Heart right ventricle (tissue), 16 donors: ENCODE measurements at regions not wholly inside any gene's neighbourhood (a gene's known extent, or its start where the extent isn't known, plus 50 kb on each side); places are given as distances from the start of the nearest gene placed in this dataset.

Experiments used
- ATAC-seq, 8 donors: fragments of 200-7000 bp; cut with Tn5 transposase; one replicate each; pipeline ENCODE4 v1.9.1; 2020; ENCODE audit warnings: mild to moderate bottlenecking in 8 of 8, moderate library complexity in 8 of 8, moderate number of reproducible peaks in 1 of 8
- DNase-seq, 2 donors: peaks; one replicate each; pipeline ENCODE4 v3.0.0-alpha.2; 2020
- H3K27ac ChIP-seq, 10 donors: fragments of 200-600 bp; sonication (generic) in 2 of 10; one replicate each; pipeline versions ENCODE4 v1.5.0 to v1.8.0; 2020 to 2022; ENCODE audit warnings: mild to moderate bottlenecking in 3 of 10
- H3K27me3 ChIP-seq, 7 donors: fragments of 200-600 bp; one replicate each; pipeline ENCODE4 v1.8.0; 2021 to 2022; ENCODE audit warnings: mild to moderate bottlenecking in 2 of 7
- H3K36me3 ChIP-seq, 9 donors: fragments of 200-600 bp; sonication (generic) in 1 of 9; one replicate each; pipeline versions ENCODE4 v1.5.0 to v1.8.0; 2020 to 2022; ENCODE audit warnings: mild to moderate bottlenecking in 2 of 9
- H3K4me1 ChIP-seq, 9 donors: fragments of 200-600 bp; sonication (generic) in 1 of 9; one replicate each; pipeline versions ENCODE4 v1.5.0 to v1.8.0; 2020 to 2022; ENCODE audit warnings: mild to moderate bottlenecking in 4 of 9
- H3K4me3 ChIP-seq, 10 donors: fragments of 200-600 bp; sonication (generic) in 2 of 10; one replicate each; pipeline versions ENCODE4 v1.5.0 to v1.8.0; 2020 to 2022; ENCODE audit warnings: mild to moderate bottlenecking in 7 of 10, moderate library complexity in 2 of 10
- H3K9me3 ChIP-seq, 11 donors: fragments of 200-600 bp in 10 of 11; sonication (generic) in 2 of 11; one replicate each; pipeline versions ENCODE4 v1.5.0 to v1.8.0; 2013 to 2022; ENCODE audit warnings: mild to moderate bottlenecking in 2 of 11, control low read depth in 1 of 11, moderate library complexity in 1 of 11
- CTCF ChIP-seq, 9 donors: fragments of 200-600 bp; sonication (generic) in 2 of 9; IDR thresholded peaks; one replicate each; pipeline versions ENCODE4 v1.5.0 to v1.8.0; 2021 to 2022; ENCODE audit warnings: antibody characterized with exemption in 9 of 9, mild to moderate bottlenecking in 5 of 9, moderate library complexity in 1 of 9
- WGBS, 2 donors: extraction: QIAGEN DNeasy Blood & Tissue Kit; methylation state at CpG; one replicate each; pipeline ENCODE4 v1.1.7; 2013; ENCODE audit warnings: inconsistent platforms in 1 of 2; 5-methylcytosine and 5-hydroxymethylcytosine counted together
- intact Hi-C, 10 donors: fragments of 100-400 bp; cut with DNase I; formaldehyde crosslinking; loops; one replicate each; pipeline versions ENCODE4 v1.11.1 to v1.14.2; 2022
- donor health status: Arrhythmogenic right ventricular cardiomyopathy.
- donor health status: ischemic (EF 13 %, LVEDD 7.1; RV severe dilation, severe dysfunction).
- donor health status: healthy with polysubstance abuse.
- donor health status: DM: no; HTN: yes; CAD: no.
- donor health status: DM: no; HTN: no; CAD: no.
- donor health status: ischemic (EF 25% LVEDD 6.9; RV normal size, moderate dysfunction).
- donor health status: ischemic (EF 25% LVEDD 5.7; RV mildly dilated, moderate dysfunction).
- donor health status: healthy.
- donor health status: DM: yes; HTN: yes; CAD: no.
- donor health status: Ischemic cardiomyopathy.
- donor health status: ischemic (EF 35%, LVEDD 5.7; RV mildly dilated, moderate dysfunction).
- donor health status: nonischemic (EF 11% LVEDD 7.7; RV severe dilation, severe dysfunction).
- donor health status: DM: yes; HTN: yes; CAD: no.
- donor health status: PGD.
- donor health status: ischemic (EF 29% LVEDD 5.4; RV normal size, mild dysfunction).
- donor health status: nonischemic (EF 23%, LVEDD 6.1; RV moderate dilation, normal function).

DNA sequence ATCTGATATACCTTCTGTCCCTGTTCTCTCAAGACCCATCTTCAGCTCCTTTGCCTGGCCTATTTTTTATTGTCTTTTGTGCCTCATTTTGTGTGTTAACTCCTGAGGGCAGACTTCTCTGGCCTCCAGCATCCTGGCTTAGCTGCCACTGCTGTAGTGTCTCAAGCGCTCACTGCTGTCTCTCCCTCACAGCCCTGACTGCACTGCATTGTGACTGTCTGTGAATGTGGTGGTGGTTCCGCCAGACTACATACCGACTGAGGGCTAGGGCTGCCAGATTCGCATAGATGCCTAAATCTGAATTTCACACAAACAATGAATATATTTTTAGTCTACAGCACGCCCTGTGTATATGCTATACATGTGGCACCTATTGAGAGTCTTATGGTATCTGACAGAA lies 1088.9 kb upstream of the TMEM132C start:
- no peak overlapping the region for H3K4me3 ChIP-seq
- no peaks in the 10 kb centered on the region for H3K4me1 ChIP-seq
- no peak for DNase-seq
- no peaks in the 10 kb centered on the region for H3K36me3 ChIP-seq
- ATAC-seq: peak in 1 of 8 donors; percentile 20
- intact Hi-C loops: no loop called here
- no peak for TF ChIP-seq CTCF (IDR thresholded peaks at IDR 0.05)
- no peak overlapping the region for H3K27ac ChIP-seq
- H3K27me3 ChIP-seq: peaks cover 0 to 4% (median 0%) of the 10 kb centered on the region in 7 donors
- WGBS, 2 donors: 81 to 88% methylated on average over 5 of the region's 5 CpGs
- H3K9me3 ChIP-seq: peaks cover 0 to 30% (median 11%) of the 10 kb centered on the region in 11 donors

DNA sequence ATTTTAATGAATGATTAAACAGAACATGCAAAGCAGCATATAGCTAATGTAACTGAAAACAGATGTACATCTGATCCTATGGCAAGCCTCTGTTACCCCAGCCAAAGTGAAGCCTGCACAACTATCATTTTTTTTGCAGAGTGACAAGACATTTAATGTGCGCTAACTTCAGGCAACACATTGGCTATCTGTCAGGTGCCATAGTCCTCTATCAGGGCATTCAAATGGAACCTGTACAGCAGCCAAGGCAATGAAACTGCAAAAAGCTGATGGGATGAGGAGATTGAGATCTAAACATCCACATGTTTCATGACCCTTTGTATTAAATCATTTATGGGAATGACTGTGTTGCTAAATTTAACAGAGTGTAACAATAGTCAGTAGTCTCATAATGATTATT lies 1088.5 kb upstream of the TMEM132C start:
- Histone ChIP-seq H3K4me1 (no peaks in the 10 kb centered on the region), H3K4me3 (no peak overlapping the region), H3K9me3 (peaks cover 0 to 30% (median 11%) of the 10 kb centered on the region in 11 donors), H3K36me3 (no peaks in the 10 kb centered on the region), H3K27ac (no peak overlapping the region), H3K27me3 (peaks cover 0 to 4% (median 0%) of the 10 kb centered on the region in 7 donors)
- 94% methylated on average over 1 of the region's 1 CpG for WGBS, 2 donors
- TF ChIP-seq CTCF (IDR thresholded peaks at IDR 0.05): no peak
- ATAC-seq (no peak), DNase-seq (no peak)
- intact Hi-C loops: no loop called here

- Histone ChIP-seq H3K4me1 (no peaks in the 10 kb centered on the region), H3K27ac (no peak overlapping the region), H3K4me3 (no peak overlapping the region), H3K27me3 (peaks cover 0 to 4% (median 0%) of the 10 kb centered on the region in 7 donors), H3K9me3 (peaks cover 0 to 30% (median 11%) of the 10 kb centered on the region in 11 donors), H3K36me3 (no peaks in the 10 kb centered on the region)
- DNase-seq: no peak
- WGBS, 2 donors: 66 to 69% methylated on average over 6 of the region's 6 CpGs
- intact Hi-C loops: no loop called here
- ATAC-seq: peak in 2 of 8 donors; percentile 20 to 73
- TF ChIP-seq CTCF (IDR thresholded peaks at IDR 0.05): no peak
These were observed 1087.8 kb upstream of the TMEM132C start for GRCh38 chr12:127179176-127179575.

DNA sequence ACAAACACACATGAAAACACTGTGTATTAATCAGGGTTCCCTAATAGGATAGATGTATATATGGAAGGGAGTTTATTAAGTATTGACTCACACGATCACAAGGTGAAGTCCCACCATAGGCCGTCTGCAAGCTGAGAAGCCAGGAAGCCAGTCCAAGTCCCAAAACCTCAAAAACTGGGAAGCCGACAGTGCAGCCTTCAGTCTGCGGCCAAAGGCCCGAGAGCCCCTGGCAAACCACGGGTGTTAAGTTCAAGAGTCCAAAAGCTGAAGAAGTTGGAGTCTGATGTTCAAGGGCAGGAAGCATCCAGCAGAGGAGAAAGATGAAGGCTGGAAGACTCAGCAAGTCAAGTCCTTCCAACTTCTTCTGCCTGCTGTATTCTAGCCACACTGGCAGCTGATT lies 1085.0 kb upstream of the TMEM132C start:
- no peak overlapping the region for H3K27ac ChIP-seq
- ATAC-seq: no peak
- intact Hi-C loops: no loop called here

More for the DNA sequence above, 1085.0 kb upstream of the TMEM132C start:
- Histone ChIP-seq H3K4me3 (no peak overlapping the region), H3K27me3 (peaks cover 0 to 4% (median 0%) of the 10 kb centered on the region in 7 donors), H3K36me3 (no peaks in the 10 kb centered on the region), H3K4me1 (no peaks in the 10 kb centered on the region), H3K9me3 (peaks cover 0 to 16% (median 2%) of the 10 kb centered on the region in 11 donors)
- no peak for DNase-seq
- no peak for TF ChIP-seq CTCF (IDR thresholded peaks at IDR 0.05)
- 88 to 93% methylated on average over 6 of the region's 6 CpGs for WGBS, 2 donors
